ENCODE measurements at regions not wholly inside any gene's neighbourhood (a gene's known extent, or its start where the extent isn't known, plus 50 kb on each side); places are given as distances from the start of the nearest gene placed in this dataset.

- no peak overlapping the region for H3K27ac ChIP-seq
- no peak for TF ChIP-seq CTCF (IDR thresholded peaks at IDR 0.05)
- H3K9me3 ChIP-seq: no peaks in the 10 kb centered on the region
- no peaks in the 10 kb centered on the region for H3K36me3 ChIP-seq (ENCODE audit: insufficient read depth in 1 of 2, low read depth in 1 of 2)
- WGBS, 3 donors: 91 to 93% (median 93%) methylated on average over 5 of the region's 5 CpGs
- peaks cover 3% of the 10 kb centered on the region for H3K4me1 ChIP-seq
- H3K4me3 ChIP-seq: no peak overlapping the region
- ATAC-seq (no peak), DNase-seq (no peak)
- intact Hi-C loops (cut with DNase I): no loop called here
- H3K27me3 ChIP-seq (ENCODE audit: insufficient read depth in 3 of 3, low read length in 2 of 3): no peaks in the 10 kb centered on the region
Observed at GRCh38 chr2:54381293-54381692, 74.8 kb upstream of the SPTBN1 start.

- DNase-seq (no peak), ATAC-seq (no peak)
- Histone ChIP-seq H3K27me3 (ENCODE audit: insufficient read depth in 3 of 3, low read length in 2 of 3) (no peaks in the 10 kb centered on the region), H3K9me3 (no peaks in the 10 kb centered on the region), H3K27ac (no peak overlapping the region), H3K36me3 (ENCODE audit: insufficient read depth in 1 of 2, low read depth in 1 of 2) (no peaks in the 10 kb centered on the region), H3K4me1 (peaks cover 3% of the 10 kb centered on the region), H3K4me3 (no peak overlapping the region)
- TF ChIP-seq CTCF (IDR thresholded peaks at IDR 0.05): no peak
- 96 to 98% (median 97%) methylated on average over 4 of the region's 4 CpGs for WGBS, 3 donors
- intact Hi-C loops (cut with DNase I): no loop called here
Observed at GRCh38 chr2:54382601-54383000, 73.5 kb upstream of the SPTBN1 start.

GRCh38 chr2:54384301-54385203, 71.6 kb upstream of the SPTBN1 start:
- intact Hi-C loops (cut with DNase I): no loop called here
- H3K27me3 ChIP-seq (ENCODE audit: insufficient read depth in 3 of 3, low read length in 2 of 3): no peaks in the 10 kb centered on the region
- no peaks in the 10 kb centered on the region for H3K9me3 ChIP-seq
- H3K4me1 ChIP-seq: peaks cover 3% of the 10 kb centered on the region
- no peak for TF ChIP-seq CTCF (IDR thresholded peaks at IDR 0.05)
- DNase-seq (no peak), ATAC-seq (no peak)
- no peak overlapping the region for H3K27ac ChIP-seq
- no peak overlapping the region for H3K4me3 ChIP-seq
- WGBS, 3 donors: 45 to 59% (median 50%) methylated on average over 11 of the region's 11 CpGs
- no peaks in the 10 kb centered on the region for H3K36me3 ChIP-seq (ENCODE audit: insufficient read depth in 1 of 2, low read depth in 1 of 2)

- Histone ChIP-seq H3K9me3 (no peaks in the 10 kb centered on the region), H3K27ac (no peak overlapping the region)
Observed at GRCh38 chr2:54385271-54385670, 70.9 kb upstream of the SPTBN1 start.

More at GRCh38 chr2:54385271-54385670, 70.9 kb upstream of the SPTBN1 start:
- Histone ChIP-seq H3K36me3 (ENCODE audit: insufficient read depth in 1 of 2, low read depth in 1 of 2) (no peaks in the 10 kb centered on the region), H3K4me3 (no peak overlapping the region), H3K4me1 (peaks cover 3% of the 10 kb centered on the region), H3K27me3 (ENCODE audit: insufficient read depth in 3 of 3, low read length in 2 of 3) (no peaks in the 10 kb centered on the region)
- no peak for TF ChIP-seq CTCF (IDR thresholded peaks at IDR 0.05)
- DNase-seq (no peak), ATAC-seq (no peak)
- intact Hi-C loops (cut with DNase I): no loop called here
- WGBS, 3 donors: 89 to 97% (median 93%) methylated on average over 1 of the region's 1 CpG
